SK-N-MC (cell line): ENCODE measurements at regions not wholly inside any gene's neighbourhood (a gene's known extent, or its start where the extent isn't known, plus 50 kb on each side); places are given as distances from the start of the nearest gene placed in this dataset.

Experiments
- EZH2 ChIP-seq: fragments of 200-600 bp; sonication (generic); IDR thresholded peaks from one replicate; pipeline ENCODE4 v1.6.1; 2017; ENCODE audit warnings: antibody characterized with exemption
- POLR2AphosphoS5 ChIP-seq: IDR thresholded peaks from 2 replicates; pipeline ENCODE4 v1.6.1; 2012; ENCODE audit warnings: mild to moderate bottlenecking, low read depth, low read length, borderline replicate concordance

DNA sequence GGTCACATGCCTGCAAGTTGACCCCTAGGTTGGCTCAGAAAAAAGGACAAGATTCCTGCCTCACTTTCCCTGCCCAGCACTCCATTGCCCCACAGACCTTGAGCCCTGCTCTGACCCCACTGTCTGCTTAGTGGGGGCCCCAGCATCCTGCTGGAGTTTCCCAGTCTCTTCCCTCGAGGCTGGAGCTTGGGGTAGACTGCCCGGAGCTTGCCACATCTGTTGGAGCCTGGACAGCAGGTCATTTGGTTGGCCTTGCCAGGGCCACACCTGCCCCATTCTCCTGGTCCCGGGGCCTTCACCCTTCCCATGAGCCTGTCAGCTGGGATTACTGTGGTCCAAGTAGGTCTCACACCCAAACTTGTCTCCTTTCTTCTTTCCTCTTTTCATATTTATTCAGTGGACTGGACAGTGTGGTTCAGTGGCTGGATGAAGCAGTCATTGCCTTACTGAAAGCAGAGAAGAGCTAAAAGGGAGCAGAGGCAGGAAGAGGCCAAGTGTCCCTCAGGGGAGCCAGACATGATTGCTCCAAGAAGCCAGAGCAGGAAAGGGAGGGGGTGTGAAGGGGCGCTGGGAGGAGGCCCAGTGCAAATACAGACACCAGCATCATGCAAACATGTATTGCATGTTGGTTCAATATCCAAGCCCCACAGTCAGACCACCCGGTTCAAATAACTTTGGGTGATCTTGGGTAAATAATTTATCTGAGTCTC is 56.2 kb upstream of the CACUL1 start:
- TF ChIP-seq POLR2AphosphoS5 (no peak), EZH2 (no peak)
